ENCODE measurements at regions not wholly inside any gene's neighbourhood (a gene's known extent, or its start where the extent isn't known, plus 50 kb on each side); places are given as distances from the start of the nearest gene placed in this dataset.

GRCh38 chr10:110414548-110415309 lies 83.0 kb upstream of the DUSP5 start:
- Histone ChIP-seq H3K27ac (ENCODE audit: low read length) (no peak overlapping the region), H3K4me1 (ENCODE audit: control insufficient read depth, insufficient read depth, low read length) (peaks cover 15% of the 10 kb centered on the region), H3K9ac (ENCODE audit: low read length in 2 of 2) (no peak overlapping the region), H3K27me3 (ENCODE audit: control insufficient read depth in 1 of 2, insufficient read depth in 2 of 2, low read length in 2 of 2) (no peaks in the 10 kb centered on the region), H3K9me3 (ENCODE audit: control insufficient read depth in 2 of 2, low read length in 2 of 2) (no peaks in the 10 kb centered on the region), H3K36me3 (ENCODE audit: control insufficient read depth in 2 of 2, insufficient read depth in 2 of 2, low read length in 2 of 2) (no peaks in the 10 kb centered on the region), H3K4me3 (ENCODE audit: low read length in 2 of 2) (no peak overlapping the region)

DNA sequence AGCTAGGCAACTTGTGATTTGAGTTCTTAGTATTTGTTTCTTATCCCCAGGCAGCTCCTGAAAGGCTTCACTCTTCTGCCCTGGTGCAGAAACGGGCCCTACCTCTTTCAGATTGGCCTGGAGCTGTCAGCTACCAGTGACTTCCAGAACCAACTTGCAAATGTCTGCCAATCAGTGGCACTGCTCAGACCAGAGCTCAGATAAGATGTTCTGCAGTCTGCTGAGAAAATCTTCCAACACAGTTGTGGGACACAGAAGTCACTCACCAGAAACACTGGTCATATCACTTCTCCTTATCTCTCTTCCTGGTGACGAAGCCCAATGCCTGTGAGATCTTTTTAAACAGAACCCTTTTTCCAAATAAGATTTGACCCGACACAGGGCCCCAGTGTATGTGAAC lies 81.9 kb upstream of the DUSP5 start:
- Histone ChIP-seq H3K4me3 (ENCODE audit: low read length in 2 of 2) (no peak overlapping the region), H3K27me3 (ENCODE audit: control insufficient read depth in 1 of 2, insufficient read depth in 2 of 2, low read length in 2 of 2) (no peaks in the 10 kb centered on the region), H3K4me1 (ENCODE audit: control insufficient read depth, insufficient read depth, low read length) (peaks cover 6% of the 10 kb centered on the region), H3K9me3 (ENCODE audit: control insufficient read depth in 2 of 2, low read length in 2 of 2) (no peaks in the 10 kb centered on the region), H3K27ac (ENCODE audit: low read length) (no peak overlapping the region), H3K9ac (ENCODE audit: low read length in 2 of 2) (no peak overlapping the region), H3K36me3 (ENCODE audit: control insufficient read depth in 2 of 2, insufficient read depth in 2 of 2, low read length in 2 of 2) (no peaks in the 10 kb centered on the region)

DNA sequence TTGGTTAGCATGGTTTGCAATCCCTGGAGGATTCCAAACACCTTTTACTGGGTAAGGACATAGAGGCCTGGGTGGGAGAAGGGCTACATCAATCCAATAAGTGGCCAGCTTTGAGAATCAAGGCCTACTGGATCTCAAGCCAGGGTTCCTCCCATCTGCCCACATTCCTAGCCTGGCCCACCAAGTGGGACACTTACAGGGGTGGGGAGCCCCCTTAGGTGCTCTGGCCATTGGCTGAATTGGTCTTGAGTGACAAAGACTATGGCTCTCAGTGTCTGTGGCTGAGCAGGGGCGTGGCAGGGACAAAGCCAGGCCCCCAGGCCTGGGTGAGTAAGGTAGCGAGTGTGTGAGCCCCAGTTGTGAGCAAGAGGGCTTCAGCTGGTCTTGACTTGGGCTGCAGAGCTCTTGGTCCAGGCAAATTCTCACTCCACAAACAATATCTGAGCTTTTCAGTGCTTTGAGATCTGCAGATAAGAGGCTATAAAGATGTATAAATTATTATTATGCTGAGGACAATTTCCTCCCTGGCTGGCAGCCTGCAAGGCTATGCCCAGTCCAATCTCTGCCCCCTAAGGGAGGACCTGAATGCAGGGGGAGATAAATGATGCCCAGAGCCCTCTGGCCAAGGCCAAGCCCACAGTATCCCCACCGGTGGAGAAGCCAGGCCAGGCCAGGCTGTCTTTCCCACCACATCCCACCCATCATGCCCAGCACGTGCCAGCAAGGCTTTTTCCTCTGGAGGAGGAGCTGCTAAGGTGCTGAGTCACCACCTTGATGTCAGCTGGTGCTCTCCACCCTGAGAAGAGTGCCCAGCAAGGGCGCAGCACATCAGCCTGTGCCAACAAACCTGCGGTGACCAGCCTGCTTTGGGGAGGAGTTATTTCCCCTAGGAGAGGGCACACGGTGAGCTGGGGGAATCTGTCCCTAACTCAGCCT lies 80.7 kb upstream of the DUSP5 start:
- H3K9ac ChIP-seq (ENCODE audit: low read length in 2 of 2): no peak overlapping the region
- H3K4me3 ChIP-seq (ENCODE audit: low read length in 2 of 2): no peak overlapping the region
- no peaks in the 10 kb centered on the region for H3K36me3 ChIP-seq (ENCODE audit: control insufficient read depth in 2 of 2, insufficient read depth in 2 of 2, low read length in 2 of 2)
- no peaks in the 10 kb centered on the region for H3K27me3 ChIP-seq (ENCODE audit: control insufficient read depth in 1 of 2, insufficient read depth in 2 of 2, low read length in 2 of 2)
- no peaks in the 10 kb centered on the region for H3K4me1 ChIP-seq (ENCODE audit: control insufficient read depth, insufficient read depth, low read length)
- no peak overlapping the region for H3K27ac ChIP-seq (ENCODE audit: low read length)
- no peaks in the 10 kb centered on the region for H3K9me3 ChIP-seq (ENCODE audit: control insufficient read depth in 2 of 2, low read length in 2 of 2)

DNA sequence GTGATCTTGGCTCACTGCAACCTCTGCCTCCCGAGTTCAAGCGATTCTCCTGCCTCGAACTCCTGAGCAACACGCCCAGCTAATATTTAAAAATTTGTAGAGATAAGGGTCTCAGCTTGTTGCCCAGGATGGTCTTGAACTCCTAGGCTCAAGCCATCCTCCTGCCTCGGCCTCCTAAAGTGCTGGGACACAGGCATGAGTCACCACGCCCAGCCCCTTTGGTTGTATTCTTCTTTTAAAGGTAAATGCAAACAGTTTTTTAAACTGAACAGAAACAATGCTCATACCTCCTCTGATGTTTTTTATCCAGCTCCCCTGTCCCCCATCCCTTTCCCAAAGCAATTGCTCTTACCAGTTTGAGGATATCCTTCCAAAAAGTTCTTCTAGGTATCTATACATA lies 79.5 kb upstream of the DUSP5 start:
- Histone ChIP-seq H3K9ac (ENCODE audit: low read length in 2 of 2) (no peak overlapping the region), H3K27me3 (ENCODE audit: control insufficient read depth in 1 of 2, insufficient read depth in 2 of 2, low read length in 2 of 2) (no peaks in the 10 kb centered on the region), H3K27ac (ENCODE audit: low read length) (no peak overlapping the region), H3K36me3 (ENCODE audit: control insufficient read depth in 2 of 2, insufficient read depth in 2 of 2, low read length in 2 of 2) (no peaks in the 10 kb centered on the region), H3K4me1 (ENCODE audit: control insufficient read depth, insufficient read depth, low read length) (no peaks in the 10 kb centered on the region), H3K4me3 (ENCODE audit: low read length in 2 of 2) (no peak overlapping the region), H3K9me3 (ENCODE audit: control insufficient read depth in 2 of 2, low read length in 2 of 2) (no peaks in the 10 kb centered on the region)

- Histone ChIP-seq H3K4me1 (ENCODE audit: control insufficient read depth, insufficient read depth, low read length) (no peaks in the 10 kb centered on the region), H3K9ac (ENCODE audit: low read length in 2 of 2) (no peak overlapping the region), H3K9me3 (ENCODE audit: control insufficient read depth in 2 of 2, low read length in 2 of 2) (no peaks in the 10 kb centered on the region), H3K27me3 (ENCODE audit: control insufficient read depth in 1 of 2, insufficient read depth in 2 of 2, low read length in 2 of 2) (no peaks in the 10 kb centered on the region), H3K4me3 (ENCODE audit: low read length in 2 of 2) (no peak overlapping the region), H3K27ac (ENCODE audit: low read length) (no peak overlapping the region), H3K36me3 (ENCODE audit: control insufficient read depth in 2 of 2, insufficient read depth in 2 of 2, low read length in 2 of 2) (no peaks in the 10 kb centered on the region)
Measured at GRCh38 chr10:110419265-110419664, 78.4 kb upstream of the DUSP5 start.

GRCh38 chr10:110420401-110421193 lies 77.1 kb upstream of the DUSP5 start:
- no peak overlapping the region for H3K4me3 ChIP-seq (ENCODE audit: low read length in 2 of 2)
- no peaks in the 10 kb centered on the region for H3K9me3 ChIP-seq (ENCODE audit: control insufficient read depth in 2 of 2, low read length in 2 of 2)
- no peak overlapping the region for H3K27ac ChIP-seq (ENCODE audit: low read length)
- H3K4me1 ChIP-seq (ENCODE audit: control insufficient read depth, insufficient read depth, low read length): no peaks in the 10 kb centered on the region
- no peaks in the 10 kb centered on the region for H3K27me3 ChIP-seq (ENCODE audit: control insufficient read depth in 1 of 2, insufficient read depth in 2 of 2, low read length in 2 of 2)
- H3K9ac ChIP-seq (ENCODE audit: low read length in 2 of 2): no peak overlapping the region
- no peaks in the 10 kb centered on the region for H3K36me3 ChIP-seq (ENCODE audit: control insufficient read depth in 2 of 2, insufficient read depth in 2 of 2, low read length in 2 of 2)

DNA sequence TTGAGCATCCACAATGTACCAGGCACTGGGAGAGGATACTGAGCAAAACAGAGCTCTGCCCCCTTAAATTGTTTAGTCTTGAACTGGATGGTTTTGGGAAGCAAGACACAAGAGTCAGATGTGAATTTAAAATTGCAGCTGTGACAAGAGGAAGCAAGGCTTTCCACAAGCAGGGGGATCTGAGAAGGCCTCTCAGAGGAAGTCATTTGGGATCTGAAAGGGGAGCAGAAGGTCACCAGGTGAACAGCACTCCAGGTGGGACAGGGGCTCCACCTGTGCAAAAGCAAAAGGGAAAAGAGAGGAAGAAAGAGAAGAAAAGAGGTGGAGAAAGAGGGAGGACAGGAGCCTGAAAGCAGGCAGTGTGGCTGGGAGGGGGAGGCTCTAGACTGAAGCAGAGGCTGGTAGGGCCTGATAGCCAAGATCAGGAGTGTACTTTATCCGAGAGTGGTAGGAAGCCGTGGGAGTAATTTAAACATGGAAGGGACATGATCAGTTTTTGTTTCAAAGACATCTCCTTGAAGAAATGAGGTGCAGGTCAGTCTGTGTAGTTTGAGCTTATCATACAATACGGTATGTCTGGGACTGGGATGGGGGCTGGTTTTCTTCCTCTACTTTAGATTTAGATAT lies 76.1 kb upstream of the DUSP5 start:
- Histone ChIP-seq H3K27ac (ENCODE audit: low read length) (no peak overlapping the region), H3K9me3 (ENCODE audit: control insufficient read depth in 2 of 2, low read length in 2 of 2) (no peaks in the 10 kb centered on the region), H3K9ac (ENCODE audit: low read length in 2 of 2) (no peak overlapping the region), H3K27me3 (ENCODE audit: control insufficient read depth in 1 of 2, insufficient read depth in 2 of 2, low read length in 2 of 2) (no peaks in the 10 kb centered on the region), H3K36me3 (ENCODE audit: control insufficient read depth in 2 of 2, insufficient read depth in 2 of 2, low read length in 2 of 2) (no peaks in the 10 kb centered on the region), H3K4me1 (ENCODE audit: control insufficient read depth, insufficient read depth, low read length) (no peaks in the 10 kb centered on the region), H3K4me3 (ENCODE audit: low read length in 2 of 2) (no peak overlapping the region)

DNA sequence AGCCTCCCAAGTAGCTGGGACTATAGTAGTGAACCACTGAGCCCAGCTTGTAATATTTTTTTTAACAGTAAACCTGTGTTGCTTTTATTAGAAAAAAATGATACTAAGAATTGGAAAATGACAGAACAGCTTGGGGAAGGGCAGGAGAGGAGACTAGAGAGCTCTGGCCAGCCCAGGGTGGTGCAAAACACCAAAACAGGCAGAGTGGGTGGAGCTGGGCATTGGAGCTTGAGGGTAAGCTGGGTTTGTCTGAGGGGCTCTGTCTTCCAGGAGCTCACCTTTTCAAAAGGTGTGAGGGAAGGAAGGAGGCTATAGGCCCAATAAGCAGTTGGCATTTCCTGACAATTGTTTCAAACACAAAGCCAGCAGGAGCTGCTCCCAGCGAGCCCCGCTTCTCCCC lies 75.2 kb upstream of the DUSP5 start:
- H3K27me3 ChIP-seq (ENCODE audit: control insufficient read depth in 1 of 2, insufficient read depth in 2 of 2, low read length in 2 of 2): no peaks in the 10 kb centered on the region
- no peak overlapping the region for H3K4me3 ChIP-seq (ENCODE audit: low read length in 2 of 2)
- H3K4me1 ChIP-seq (ENCODE audit: control insufficient read depth, insufficient read depth, low read length): no peaks in the 10 kb centered on the region
- no peaks in the 10 kb centered on the region for H3K36me3 ChIP-seq (ENCODE audit: control insufficient read depth in 2 of 2, insufficient read depth in 2 of 2, low read length in 2 of 2)
- H3K9ac ChIP-seq (ENCODE audit: low read length in 2 of 2): no peak overlapping the region
- no peaks in the 10 kb centered on the region for H3K9me3 ChIP-seq (ENCODE audit: control insufficient read depth in 2 of 2, low read length in 2 of 2)
- no peak overlapping the region for H3K27ac ChIP-seq (ENCODE audit: low read length)

GRCh38 chr10:110423650-110424049 lies 74.1 kb upstream of the DUSP5 start:
- H3K4me1 ChIP-seq (ENCODE audit: control insufficient read depth, insufficient read depth, low read length): no peaks in the 10 kb centered on the region
- no peaks in the 10 kb centered on the region for H3K36me3 ChIP-seq (ENCODE audit: control insufficient read depth in 2 of 2, insufficient read depth in 2 of 2, low read length in 2 of 2)
- no peak overlapping the region for H3K4me3 ChIP-seq (ENCODE audit: low read length in 2 of 2)
- H3K9me3 ChIP-seq (ENCODE audit: control insufficient read depth in 2 of 2, low read length in 2 of 2): no peaks in the 10 kb centered on the region
- H3K27ac ChIP-seq (ENCODE audit: low read length): no peak overlapping the region
- H3K9ac ChIP-seq (ENCODE audit: low read length in 2 of 2): no peak overlapping the region
- H3K27me3 ChIP-seq (ENCODE audit: control insufficient read depth in 1 of 2, insufficient read depth in 2 of 2, low read length in 2 of 2): no peaks in the 10 kb centered on the region

DNA sequence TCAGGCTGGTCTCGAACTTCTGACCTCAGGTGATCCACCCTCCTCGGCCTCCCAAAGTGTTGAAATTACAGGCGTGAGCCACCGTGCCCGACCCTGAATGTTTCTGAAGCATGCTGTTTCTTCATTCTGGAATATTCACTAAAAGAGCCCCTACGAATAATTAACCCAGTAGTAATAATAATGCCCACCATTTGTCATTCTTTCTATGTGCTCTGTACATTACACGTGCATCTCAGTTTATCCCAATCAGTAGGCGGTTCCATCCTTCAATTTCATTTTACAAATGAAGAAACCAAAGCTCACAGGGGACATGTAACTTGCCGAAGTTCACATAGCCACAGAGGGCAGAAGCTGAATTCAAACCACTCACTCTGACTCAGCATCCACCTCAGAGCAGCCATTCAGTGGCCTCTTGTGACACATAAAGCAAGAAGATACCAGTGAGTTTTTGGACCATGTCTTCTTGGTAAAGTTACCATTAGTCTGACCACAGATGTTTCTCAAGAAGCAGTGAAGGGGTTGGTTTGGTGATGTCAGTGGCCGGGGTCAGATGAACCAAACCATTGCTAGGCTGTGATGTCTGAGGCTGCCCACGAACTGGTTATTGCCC lies 71.9 kb upstream of the DUSP5 start:
- Histone ChIP-seq H3K36me3 (ENCODE audit: control insufficient read depth in 2 of 2, insufficient read depth in 2 of 2, low read length in 2 of 2) (no peaks in the 10 kb centered on the region), H3K4me1 (ENCODE audit: control insufficient read depth, insufficient read depth, low read length) (no peaks in the 10 kb centered on the region), H3K9me3 (ENCODE audit: control insufficient read depth in 2 of 2, low read length in 2 of 2) (no peaks in the 10 kb centered on the region), H3K27ac (ENCODE audit: low read length) (no peak overlapping the region), H3K9ac (ENCODE audit: low read length in 2 of 2) (no peak overlapping the region), H3K4me3 (ENCODE audit: low read length in 2 of 2) (no peak overlapping the region), H3K27me3 (ENCODE audit: control insufficient read depth in 1 of 2, insufficient read depth in 2 of 2, low read length in 2 of 2) (no peaks in the 10 kb centered on the region)

All from stomach smooth muscle (tissue), 2 donors.